Progenitor cell of endocrine pancreas (in vitro differentiated cells): ENCODE measurements at regions not wholly inside any gene's neighbourhood (a gene's known extent, or its start where the extent isn't known, plus 50 kb on each side); places are given as distances from the start of the nearest gene placed in this dataset.

Experiments used
- DNase-seq: peaks from one replicate; pipeline ENCODE4 v3.0.0; 2021; ENCODE audit warnings: low spot score; ENCODE audit not compliant: unreplicated experiment
- H3K27ac Mint-ChIP-seq: 2 replicates; pipeline ENCODE4 v1.8.0; 2021; ENCODE audit warnings: mild to moderate bottlenecking, moderate library complexity, mixed read lengths
- H3K27me3 Mint-ChIP-seq: 2 replicates; pipeline ENCODE4 v1.8.0; 2021; ENCODE audit warnings: mixed read lengths
- H3K36me3 Mint-ChIP-seq: 2 replicates; pipeline ENCODE4 v1.8.0; 2022; ENCODE audit warnings: mixed read lengths; ENCODE audit not compliant: insufficient read depth
- H3K4me1 Mint-ChIP-seq: 2 replicates; pipeline ENCODE4 v1.8.0; 2021; ENCODE audit warnings: low read depth, mixed read lengths
- H3K4me3 Mint-ChIP-seq: 2 replicates; pipeline ENCODE4 v1.8.0; 2021; ENCODE audit warnings: low read depth, mild to moderate bottlenecking, moderate library complexity, mixed read lengths
- H3K9me3 Mint-ChIP-seq: 2 replicates; pipeline ENCODE4 v1.8.0; 2021; ENCODE audit warnings: low read depth, mixed read lengths
- TF ChIP-seq, protein P1 (sequence below): fragments of 200-600 bp; sonication (generic); IDR thresholded peaks from one replicate; pipeline ENCODE4 v1.5.0; 2021; ENCODE audit warnings: antibody characterized with exemption, mild to moderate bottlenecking; ENCODE audit not compliant: unreplicated experiment

DNA sequence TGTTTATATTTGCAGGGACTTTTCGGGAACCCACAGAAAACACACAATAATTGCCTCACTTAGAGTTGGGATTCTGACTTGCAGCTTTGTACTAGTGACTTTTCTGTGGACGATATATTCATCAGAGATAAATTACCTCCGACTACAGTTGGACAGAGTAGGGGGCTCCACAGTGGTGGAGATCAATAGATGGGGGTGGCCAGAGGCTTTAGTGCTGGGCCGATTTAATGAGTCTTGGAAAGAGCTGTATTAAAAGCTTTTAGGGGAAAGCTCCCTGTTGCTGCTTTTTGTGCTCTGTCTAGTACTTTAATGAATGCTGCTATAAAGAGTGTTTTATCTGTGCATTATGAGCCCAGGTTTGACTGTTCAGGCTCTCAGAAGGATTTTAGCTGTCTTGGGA, 359.2 kb upstream of the DPYD start:
- Mint-ChIP-seq H3K27ac (peak overlapping the region; percentile 15), H3K27me3 (no peaks in the 10 kb centered on the region)
- DNase-seq: no peak

DNA sequence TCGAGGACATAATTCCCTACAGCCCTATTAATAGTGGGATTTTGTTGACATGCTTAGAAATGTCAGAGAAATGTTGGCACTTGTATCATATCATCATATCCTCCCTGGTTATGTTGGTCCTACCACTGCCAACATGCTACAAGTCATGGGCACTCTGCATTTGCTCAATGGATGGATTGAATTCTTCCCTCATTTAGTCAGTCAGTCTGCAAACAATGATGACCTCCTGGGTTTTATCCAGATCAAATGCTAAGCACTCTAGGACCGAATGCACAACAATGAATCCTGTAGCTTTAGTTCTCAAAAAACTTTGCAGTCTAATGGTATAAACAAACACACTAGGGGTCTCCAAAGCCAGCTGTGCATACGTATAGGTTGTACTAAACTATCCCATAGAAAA, 357.2 kb upstream of the DPYD start:
- TF ChIP-seq, protein P1, sequence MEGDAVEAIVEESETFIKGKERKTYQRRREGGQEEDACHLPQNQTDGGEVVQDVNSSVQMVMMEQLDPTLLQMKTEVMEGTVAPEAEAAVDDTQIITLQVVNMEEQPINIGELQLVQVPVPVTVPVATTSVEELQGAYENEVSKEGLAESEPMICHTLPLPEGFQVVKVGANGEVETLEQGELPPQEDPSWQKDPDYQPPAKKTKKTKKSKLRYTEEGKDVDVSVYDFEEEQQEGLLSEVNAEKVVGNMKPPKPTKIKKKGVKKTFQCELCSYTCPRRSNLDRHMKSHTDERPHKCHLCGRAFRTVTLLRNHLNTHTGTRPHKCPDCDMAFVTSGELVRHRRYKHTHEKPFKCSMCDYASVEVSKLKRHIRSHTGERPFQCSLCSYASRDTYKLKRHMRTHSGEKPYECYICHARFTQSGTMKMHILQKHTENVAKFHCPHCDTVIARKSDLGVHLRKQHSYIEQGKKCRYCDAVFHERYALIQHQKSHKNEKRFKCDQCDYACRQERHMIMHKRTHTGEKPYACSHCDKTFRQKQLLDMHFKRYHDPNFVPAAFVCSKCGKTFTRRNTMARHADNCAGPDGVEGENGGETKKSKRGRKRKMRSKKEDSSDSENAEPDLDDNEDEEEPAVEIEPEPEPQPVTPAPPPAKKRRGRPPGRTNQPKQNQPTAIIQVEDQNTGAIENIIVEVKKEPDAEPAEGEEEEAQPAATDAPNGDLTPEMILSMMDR: no peak
- Mint-ChIP-seq H3K4me1 (peaks cover 29% of the 10 kb centered on the region), H3K9me3 (peaks cover 10% of the 10 kb centered on the region), H3K4me3 (no peak overlapping the region), H3K36me3 (peaks cover 5% of the 10 kb centered on the region), H3K27me3 (no peaks in the 10 kb centered on the region), H3K27ac (peak overlapping the region; percentile 93)
- no peak for DNase-seq

More for the DNA sequence above, 359.2 kb upstream of the DPYD start:
- no peaks in the 10 kb centered on the region for H3K9me3 Mint-ChIP-seq
- H3K36me3 Mint-ChIP-seq: no peaks in the 10 kb centered on the region
- peaks cover 29% of the 10 kb centered on the region for H3K4me1 Mint-ChIP-seq
- TF ChIP-seq, protein P1: no peak
- H3K4me3 Mint-ChIP-seq: no peak overlapping the region

DNA sequence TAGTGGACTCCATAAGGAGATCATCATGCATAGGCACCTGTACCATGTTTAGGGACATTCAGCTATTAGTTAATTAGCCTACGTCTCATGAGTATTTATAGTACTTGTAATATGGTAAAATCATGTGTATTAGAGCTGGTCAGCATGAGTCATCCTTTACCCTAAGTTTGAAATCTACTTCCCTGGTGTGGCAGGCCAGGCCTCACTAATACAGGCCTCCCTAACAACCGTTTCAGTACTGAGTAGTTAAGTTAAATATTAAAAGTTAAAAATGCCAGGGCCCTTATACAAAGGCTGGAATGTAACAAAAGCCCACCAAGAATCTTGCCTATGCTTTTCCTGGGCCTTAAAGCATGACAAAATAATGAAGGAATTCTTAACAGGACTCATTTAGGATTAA, 356.3 kb upstream of the DPYD start:
- no peak overlapping the region for H3K4me3 Mint-ChIP-seq
- no peak for DNase-seq

DNA sequence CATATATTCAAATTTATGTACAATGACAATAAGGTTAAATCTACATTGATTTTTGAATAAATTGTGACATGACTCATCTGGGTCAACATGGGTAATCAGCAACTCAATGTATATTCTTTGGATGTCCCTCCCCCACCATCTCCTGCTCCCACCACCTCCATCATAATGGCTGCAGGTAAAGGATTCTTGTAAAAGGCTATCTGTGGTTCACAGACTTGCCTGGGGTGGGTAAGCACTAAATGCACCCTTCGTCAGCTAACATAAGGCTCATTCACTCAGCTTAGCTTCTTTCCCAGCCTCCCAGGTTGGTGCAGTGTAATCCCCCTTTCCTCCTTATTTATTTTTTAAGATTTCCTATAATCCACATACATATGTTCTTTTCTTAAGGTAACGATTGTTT, 355.7 kb upstream of the DPYD start:
- no peak for DNase-seq
- TF ChIP-seq, protein P1: no peak
- H3K27me3 Mint-ChIP-seq: no peaks in the 10 kb centered on the region
- peaks cover 12% of the 10 kb centered on the region for H3K36me3 Mint-ChIP-seq
- H3K4me3 Mint-ChIP-seq: no peak overlapping the region
- peaks cover 29% of the 10 kb centered on the region for H3K4me1 Mint-ChIP-seq
- H3K27ac Mint-ChIP-seq: peak overlapping the region; percentile 93
- peaks cover 25% of the 10 kb centered on the region for H3K9me3 Mint-ChIP-seq

More for the DNA sequence above, 356.3 kb upstream of the DPYD start:
- Mint-ChIP-seq H3K27me3 (no peaks in the 10 kb centered on the region), H3K9me3 (peaks cover 19% of the 10 kb centered on the region), H3K27ac (peak overlapping the region; percentile 93), H3K4me1 (peaks cover 29% of the 10 kb centered on the region), H3K36me3 (peaks cover 8% of the 10 kb centered on the region)
- TF ChIP-seq, protein P1: no peak

DNA sequence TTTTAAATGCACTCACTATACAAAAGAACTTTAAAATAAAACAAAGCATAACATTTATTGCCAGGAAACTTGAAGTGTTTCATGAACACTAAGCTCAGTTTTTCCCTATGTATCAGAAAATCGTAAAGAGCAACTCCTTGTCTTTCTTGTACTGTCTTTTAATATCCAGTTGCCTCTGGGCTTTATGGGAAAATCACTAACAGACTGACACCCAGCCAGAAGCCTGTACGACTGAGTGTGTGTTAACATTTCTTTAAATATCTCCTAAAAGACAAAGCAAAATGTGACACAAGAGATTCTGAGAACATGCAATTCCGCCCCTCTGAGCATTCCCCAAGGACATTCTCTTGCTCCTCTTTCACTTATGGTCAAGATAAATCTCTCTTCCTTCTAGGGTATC, 347.5 kb upstream of the DPYD start:
- DNase-seq: no peak
- no peak overlapping the region for H3K27ac Mint-ChIP-seq

More for the DNA sequence above, 347.5 kb upstream of the DPYD start:
- Mint-ChIP-seq H3K9me3 (peaks cover 28% of the 10 kb centered on the region), H3K27me3 (no peaks in the 10 kb centered on the region), H3K4me1 (peaks cover 3% of the 10 kb centered on the region), H3K36me3 (peaks cover 9% of the 10 kb centered on the region), H3K4me3 (no peak overlapping the region)
- TF ChIP-seq, protein P1: no peak
